ENCODE measurements at regions not wholly inside any gene's neighbourhood (a gene's known extent, or its start where the extent isn't known, plus 50 kb on each side); places are given as distances from the start of the nearest gene placed in this dataset.
"Not testable (repeated sequence)": the region's sequence is repeated elsewhere in the genome, so short reads cannot be mapped to it uniquely, and the experiment has no call there.

DNA sequence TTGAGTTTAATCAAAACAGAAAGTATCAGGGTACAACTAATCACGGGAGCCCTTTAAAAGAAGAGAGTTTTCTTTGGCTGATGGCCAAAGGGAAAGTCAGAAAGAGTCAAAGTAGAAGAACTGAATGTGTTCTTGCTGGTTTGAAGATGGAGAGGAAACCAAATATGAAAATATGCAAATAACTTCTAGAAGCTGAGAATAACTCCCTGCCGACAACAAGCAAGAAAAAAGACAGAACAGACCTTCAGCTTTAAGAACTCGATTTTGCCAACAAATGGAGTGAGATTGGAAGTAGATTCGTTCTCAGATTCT lies 903.8 kb downstream of the STIM2 start:
- DNase-seq: no peak

DNA sequence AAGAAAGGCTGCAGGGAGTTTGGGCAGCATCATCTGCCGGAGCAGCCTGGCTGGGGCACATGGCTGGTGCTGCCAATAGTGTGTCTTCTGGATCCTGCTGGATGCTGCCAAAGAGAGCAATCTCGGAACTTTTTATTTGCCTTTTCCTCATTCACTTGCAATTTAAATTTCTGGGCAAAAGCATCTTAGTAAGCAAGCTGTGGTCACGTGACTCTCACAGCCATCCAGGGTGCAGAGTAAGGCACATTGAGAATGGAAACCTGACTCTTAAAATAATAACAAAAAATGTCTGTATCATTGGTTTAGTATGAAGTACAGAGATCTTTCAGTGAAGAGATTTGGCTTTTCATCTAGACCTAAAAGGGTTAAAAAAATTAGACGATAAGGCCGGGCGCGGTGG lies 910.3 kb downstream of the STIM2 start:
- DNase-seq: no peak

DNA sequence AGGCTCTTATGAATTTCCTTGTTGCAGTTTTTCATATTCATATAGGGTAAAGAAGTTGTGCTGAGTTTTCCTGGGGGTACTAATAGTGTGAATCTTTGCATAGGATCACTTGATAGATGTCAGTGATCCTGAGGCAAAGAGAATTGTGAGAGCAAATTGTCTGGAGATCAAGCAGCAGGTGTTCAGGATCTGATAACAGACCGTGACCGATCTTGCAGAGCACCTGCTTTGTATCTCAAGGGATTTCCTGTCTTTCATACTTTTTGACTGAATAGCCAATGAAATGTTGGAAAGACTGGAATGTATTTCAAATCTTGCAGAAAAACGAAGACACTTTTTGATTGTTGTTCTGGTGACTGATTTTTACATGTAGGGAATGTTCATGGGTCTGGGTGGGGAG lies 914.5 kb downstream of the STIM2 start:
- no peak for DNase-seq

DNA sequence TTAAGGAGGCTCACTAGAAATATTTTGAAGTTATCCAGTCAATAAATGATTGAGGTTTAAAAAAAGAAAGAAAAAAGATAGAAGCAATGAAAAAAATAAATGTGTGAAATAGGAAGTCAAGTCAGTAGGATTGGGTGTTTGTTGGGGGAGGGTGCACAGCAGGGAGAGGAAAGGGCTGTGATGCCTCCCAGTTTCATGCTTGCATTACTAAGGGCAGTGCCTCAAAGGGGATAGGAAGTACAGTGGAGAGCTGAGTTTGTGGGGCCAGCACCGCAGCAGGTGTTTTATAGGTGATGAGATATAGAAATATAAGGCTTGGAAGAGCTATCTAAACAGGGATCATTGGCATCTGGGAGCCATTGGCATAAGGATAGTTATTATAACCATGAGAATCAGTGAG lies 919.2 kb downstream of the STIM2 start:
- no peak for DNase-seq

DNA sequence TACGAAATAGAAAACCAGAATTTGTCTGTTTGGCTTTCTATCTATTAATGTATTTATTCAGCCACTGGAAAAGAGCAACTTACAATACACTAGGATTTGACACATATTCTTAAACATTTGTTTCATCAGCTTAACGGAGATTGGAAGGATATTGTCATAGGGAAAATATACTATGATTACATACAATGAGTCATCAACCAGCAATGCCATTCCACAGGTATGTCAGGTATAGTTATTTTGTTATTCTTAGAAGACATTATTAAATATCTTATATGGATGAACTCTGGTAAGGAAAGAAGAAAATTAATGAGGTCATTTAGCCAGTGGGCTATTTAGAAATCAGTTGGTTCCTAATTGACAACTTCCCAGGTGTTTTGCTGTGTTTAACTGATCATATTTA lies 926.6 kb downstream of the STIM2 start:
- no peak for DNase-seq

DNA sequence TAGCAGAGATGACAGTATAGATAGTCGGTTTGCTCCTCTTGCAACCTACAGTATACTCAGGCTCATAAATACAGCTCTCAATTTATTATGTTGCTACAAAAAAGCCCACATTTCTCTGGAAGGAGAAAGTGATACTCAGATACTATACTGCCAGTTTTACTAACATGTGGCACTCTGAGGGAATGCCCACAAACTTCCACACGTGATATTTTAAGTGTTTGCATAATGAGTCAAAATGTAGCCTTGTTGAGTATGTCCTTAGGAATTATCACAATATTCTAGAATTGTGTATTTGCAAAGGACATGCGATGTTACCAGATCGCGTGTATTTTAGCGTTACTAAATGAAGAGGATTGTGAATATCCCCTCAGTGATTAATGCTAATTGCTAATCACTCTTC lies 929.1 kb downstream of the STIM2 start:
- DNase-seq: no peak

DNA sequence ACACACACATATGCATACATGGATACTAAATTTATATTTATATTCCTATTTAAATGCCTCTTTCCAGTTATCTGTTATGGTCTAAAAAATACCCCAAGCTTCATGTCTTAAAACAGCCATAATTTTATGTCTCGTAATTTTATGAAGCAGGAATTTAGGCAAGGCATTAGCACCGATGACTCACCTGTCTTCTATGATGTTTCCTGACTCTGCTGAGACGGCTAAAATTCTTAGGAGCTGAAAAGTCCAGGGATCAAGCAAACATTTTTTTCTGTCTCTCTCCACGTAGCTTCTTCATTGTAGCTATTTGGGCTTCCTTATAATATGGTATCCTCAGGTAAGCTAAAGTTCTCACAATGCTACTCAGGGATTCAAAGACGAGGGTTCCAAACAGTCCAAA lies 930.3 kb downstream of the STIM2 start:
- DNase-seq: no peak

DNA sequence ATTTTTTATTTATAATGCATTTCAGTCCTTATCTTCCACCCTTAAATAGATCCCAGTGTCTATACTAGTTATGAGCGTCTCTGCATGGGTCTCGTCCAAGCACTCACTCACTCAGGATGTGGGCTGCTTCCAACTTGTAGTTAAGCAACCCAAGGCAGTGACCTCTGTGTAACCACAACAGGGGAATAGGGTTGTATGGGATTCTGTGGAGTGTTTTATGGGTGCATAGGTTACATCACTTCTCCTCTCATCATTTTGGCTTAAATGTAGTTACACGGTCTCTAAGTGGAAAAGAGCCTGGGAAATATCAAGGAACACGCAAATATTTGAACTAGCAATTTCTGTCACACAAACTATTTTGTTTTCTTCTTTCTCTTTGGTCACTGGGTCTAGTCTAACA lies 931.0 kb downstream of the STIM2 start:
- no peak for DNase-seq

DNA sequence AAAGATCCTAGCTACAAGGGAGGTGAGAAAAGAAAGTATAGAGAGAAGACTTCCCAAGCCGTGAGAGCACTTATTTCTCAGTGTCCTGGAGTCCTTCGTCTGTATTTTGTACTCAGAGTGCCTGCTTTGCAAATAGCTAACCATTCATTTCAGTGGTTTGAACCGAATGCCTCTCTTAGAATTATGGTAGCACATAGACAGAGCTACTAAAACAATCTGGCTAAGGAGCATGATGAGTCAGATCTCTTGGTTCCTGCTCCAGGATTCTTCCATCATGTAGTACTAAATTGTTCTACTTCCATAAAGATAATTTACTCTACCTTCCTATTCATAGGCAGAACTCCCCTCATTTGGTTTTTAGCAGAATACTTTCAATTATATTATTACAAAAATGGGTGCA lies 946.6 kb downstream of the STIM2 start:
- no peak for DNase-seq

DNA sequence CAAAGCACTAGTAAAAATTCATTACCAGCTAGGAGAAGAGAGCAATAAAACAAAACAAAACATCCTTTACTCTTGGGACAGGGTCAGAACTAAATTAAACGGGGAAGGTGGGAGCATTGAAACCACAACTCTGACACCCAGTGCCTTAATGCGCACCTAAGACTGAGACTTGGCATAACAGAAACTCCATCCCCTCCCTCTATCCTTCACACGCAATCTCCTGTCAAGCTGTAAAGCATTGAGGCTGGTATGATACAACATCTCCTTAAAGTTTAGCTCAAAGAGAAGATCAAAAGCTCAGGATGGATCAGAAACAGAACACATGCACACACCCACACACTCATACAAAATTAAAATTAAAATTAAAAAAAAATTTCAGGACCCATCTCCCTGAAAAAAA lies 951.3 kb downstream of the STIM2 start:
- no peak for DNase-seq

DNA sequence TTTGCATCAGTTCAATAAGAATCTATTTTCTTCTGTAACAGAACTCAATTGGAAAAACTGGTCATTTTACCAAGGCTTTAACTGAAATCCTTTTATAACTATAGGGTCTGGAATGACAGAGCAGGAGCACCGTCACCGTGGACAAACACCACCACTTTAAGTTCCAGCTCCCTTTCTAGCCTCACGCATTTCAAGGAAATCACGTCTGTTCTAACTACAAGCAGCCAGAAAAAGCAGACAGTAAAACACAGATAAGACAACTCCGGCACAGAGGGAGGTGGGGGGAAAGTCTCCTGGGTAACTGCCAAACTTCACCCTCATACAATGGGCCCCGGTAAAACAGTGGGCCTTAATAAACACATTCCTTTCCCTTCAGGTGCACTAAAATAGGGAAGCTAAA lies 952.6 kb downstream of the STIM2 start:
- not testable (repeated sequence) for DNase-seq

DNA sequence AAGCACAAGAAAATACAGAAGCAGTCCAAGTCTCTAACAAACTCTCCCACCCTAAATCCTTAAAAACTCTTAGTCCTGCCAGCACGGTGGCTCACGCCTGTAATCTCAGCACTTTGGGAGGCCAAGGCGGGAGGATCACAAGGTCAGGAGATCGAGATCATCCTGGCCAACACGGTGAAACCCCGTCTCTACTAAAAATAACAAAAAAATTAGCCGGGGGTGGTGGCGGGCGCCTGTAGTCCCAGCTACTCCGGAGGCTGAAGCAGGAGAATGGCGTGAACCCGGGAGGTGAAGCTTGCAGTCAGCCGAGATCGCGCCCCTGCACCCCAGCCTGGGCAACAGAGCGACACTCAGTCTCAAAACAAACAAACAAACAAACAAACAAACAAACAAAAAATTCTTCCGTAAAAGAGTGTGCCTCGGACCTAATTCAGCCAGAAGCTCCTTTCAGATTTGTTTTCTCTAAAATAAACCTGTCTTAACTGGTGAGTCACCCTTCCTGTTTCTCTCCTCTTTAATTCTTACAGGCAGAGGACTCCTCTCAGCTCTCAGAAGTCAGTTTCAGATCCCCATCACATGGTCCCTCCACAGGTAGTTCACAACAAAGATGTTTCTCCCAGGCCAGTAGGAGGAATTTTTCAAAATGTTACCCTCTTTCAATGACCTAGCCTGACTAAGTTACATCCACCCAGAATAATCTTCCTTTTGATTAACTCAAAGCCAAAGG lies 953.2 kb downstream of the STIM2 start:
- not testable (repeated sequence) for DNase-seq

DNA sequence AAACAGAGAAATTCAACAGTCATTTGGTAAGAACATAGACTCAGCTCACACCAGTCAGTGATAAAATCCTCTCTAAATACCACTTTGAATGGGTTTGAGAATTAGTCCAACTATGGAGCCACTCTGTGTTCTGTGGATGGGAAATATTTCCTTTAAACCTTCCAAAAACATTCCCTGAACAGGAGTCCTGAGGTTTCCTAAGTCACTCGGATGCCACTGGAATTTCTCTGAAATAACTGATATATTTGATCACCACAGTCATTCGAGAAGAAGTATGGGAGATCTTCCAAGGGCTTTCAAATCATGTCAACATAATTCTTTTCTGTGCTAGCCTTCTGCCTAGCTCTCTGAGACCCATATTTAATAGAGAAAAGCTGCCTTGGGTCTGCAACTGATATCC lies 958.6 kb downstream of the STIM2 start:
- no peak for DNase-seq

DNA sequence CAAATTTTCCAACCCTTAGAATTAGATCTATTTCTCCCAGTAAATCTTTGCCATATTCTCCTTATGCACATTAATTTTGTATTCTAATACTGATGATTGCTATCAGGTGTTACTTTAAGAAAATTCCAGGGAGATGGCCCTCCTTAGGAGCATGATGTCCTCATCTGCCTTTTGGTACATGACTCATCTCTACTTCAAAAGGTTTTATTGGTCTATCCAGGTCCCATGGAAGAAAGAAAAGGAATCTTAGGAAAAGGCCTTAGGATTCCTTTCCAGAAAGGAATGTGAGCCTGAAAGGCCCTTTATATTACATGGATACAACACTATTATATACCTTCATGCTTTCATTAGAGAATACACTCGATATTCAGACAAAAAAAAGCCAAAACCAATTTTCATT lies 968.2 kb downstream of the STIM2 start:
- no peak for DNase-seq

DNA sequence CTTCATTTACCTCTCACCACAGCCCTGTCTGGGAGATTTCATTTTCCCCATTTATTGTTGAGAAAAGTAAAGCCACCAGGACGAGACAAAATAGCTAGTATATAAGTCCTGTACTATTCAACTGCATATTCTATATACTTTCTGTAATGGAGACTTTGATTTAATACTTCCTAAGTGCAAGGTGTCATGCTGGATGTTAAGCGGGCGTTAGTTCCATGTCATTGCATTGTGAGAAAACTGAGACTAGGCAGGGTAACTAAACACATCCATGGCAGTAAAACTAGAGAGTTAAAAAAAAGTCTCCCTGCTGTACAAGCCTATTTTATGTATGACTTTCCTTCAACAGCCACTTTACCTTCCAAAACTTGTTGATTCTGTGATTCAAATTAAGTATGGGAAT lies 969.6 kb downstream of the STIM2 start:
- no peak for DNase-seq

DNA sequence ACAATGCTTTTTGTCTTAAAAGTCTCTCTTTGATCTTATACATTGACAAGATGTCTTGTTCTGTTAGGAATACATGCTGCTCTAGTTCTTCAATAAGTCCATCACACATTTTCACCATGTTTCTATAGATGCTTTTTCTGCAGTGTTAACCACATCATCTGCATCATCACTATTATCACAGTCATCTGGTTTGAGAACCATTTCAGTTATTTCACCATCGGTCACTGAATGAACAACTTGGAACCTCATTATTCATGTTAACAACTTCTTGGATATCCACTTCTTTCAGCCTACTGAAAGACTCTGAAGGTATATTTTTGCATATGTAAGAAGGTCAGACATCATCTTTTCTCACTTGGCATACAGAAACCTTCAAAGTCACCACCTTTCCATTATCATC lies 975.2 kb downstream of the STIM2 start:
- DNase-seq: no peak

DNA sequence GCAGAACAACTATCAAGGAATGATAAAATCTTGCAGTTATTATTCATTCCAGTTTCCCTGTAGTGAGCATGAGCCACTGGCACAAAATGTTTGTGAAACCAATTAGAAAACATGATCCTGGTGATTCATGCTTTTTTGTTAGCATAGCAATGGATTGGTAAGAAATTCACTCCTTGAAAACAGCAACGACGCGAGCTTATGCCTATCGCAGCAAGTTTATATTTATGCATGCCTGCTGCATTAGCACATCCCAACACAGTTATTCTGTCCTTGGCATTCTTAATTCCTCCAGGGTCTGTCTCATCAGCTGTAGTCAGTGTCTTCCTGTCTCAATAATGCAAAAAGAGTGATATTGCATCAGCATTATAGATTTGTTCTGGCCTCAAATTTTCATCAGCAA lies 975.9 kb downstream of the STIM2 start:
- DNase-seq: no peak

DNA sequence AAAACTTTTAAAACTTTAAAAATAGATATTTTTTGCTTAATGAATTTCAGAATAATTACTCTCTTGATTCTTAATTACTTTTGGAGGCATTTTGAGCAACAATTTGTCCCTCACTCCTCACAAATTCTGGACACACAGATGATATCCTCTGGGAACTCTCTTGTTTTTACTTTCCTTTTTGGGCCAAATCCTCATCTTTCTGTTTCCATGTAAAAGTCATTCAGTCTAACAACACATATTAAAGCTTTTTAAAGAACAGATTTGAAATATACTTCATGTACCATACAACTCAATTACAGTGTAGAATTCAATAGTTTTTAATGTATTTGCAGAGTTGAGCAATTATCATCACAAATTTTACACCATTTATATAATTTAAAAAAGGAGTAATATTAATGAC lies 983.1 kb downstream of the STIM2 start:
- DNase-seq: no peak

DNA sequence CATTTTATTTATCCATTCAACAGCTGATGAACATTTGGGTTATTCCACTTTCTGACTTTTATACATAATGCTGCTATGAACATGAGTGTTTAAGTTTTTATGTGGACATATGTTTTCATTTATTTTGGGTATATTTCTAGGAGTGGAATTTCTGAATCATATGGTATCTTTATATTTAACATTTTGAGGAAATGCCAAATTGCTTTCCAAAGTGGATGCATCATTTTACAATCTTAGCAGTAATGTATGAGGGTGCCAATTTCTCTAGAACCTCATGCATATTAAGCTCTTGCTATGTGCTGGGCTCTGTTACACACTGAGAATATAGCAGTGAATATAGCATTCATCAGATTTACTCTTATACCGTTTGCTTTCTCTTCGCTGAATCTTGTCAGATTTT lies 983.7 kb downstream of the STIM2 start:
- DNase-seq: no peak

DNA sequence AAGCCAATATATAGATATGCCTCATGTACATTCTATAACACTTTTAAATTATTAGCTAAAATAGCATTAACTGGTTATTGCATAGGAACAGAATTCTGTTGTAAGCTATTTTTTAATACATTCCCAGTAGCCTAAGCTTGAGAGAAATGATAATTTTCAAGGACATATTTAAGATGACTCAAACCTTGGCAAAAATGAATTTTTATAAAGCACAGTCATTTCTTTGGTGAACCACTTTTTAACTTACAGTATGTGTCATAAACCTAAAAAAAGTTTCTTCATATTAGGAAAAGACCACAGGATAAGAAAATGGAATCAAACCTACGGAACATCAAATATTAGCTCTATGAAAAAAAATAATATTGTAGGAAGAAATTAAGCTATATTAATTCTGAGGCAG lies 986.3 kb downstream of the STIM2 start:
- DNase-seq: no peak

DNA sequence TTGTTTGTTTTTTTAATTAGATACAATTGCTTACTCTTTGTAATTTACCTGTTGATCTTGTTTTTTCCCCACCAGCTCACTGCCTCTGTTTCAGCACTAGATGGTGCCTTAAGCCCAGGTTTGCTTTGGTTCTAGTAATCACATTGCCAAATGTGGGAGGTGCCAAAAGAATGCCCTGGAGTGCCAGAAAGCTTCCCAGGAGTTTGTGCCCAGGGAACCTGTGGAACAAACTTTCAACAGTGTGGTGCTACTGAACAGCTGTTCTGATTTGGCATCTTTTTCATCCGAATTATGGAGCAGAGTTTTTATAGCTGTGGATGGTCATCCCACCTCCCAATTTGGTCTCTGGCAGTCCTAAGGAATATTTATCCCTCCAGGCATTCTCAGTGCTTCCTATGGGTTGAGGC lies 1000.7 kb downstream of the STIM2 start:
- DNase-seq: no peak

DNA sequence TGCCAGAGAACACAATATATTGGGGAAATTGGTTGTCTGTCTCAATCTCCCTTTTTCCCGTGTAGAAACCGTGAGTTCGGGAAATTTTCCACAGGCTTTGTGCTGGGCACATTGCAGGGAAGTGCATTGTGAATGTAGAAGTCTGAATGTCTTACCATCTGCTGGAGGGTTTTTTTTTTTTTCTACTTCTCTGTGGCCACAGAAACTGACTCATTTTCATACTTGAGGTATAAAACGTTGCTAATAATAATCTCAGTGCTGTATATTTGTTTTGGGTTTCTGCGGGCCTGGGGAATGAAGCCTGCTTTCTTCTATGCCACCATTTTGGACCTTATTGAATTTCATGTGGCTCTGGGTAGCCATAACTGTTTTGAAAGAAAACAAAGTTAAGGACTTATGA lies 1001.2 kb downstream of the STIM2 start:
- no peak for DNase-seq

DNA sequence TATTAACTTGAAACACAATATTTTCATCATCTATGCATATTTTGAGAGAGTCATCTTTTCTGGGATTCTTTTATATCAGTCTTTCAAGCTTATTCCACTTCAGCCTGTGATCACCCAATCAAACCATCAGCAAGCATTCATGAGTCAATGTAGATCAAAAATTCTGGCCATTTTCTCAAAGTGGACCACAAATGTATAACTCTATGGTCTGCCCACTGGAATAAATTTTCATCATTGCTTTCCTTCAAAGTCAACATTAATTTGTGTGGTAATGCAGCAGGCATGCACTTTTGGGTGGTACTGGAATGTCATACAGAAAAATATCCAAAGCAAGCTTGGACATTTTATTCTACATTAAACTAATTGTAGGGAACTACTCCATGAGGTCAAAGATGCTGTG lies 1013.0 kb downstream of the STIM2 start:
- DNase-seq: no peak

DNA sequence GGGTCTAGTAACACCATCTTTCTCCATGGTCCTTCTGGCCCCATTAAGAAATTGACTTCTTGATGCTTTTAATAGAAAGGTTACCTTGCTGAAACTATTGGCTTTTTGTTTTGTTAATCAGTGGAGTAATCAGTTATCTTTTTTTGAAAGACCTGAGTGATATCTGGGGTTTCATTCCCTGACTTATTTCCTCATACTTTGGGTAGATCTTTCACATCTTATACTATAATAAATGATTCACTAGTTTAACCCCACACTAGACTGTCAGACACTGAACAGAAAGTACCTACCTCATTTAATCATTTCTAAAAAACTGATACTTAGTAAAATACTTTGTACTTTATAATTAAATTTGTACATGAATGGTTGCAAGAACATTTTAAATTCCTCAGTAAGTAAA lies 1021.1 kb downstream of the STIM2 start:
- no peak for DNase-seq

DNA sequence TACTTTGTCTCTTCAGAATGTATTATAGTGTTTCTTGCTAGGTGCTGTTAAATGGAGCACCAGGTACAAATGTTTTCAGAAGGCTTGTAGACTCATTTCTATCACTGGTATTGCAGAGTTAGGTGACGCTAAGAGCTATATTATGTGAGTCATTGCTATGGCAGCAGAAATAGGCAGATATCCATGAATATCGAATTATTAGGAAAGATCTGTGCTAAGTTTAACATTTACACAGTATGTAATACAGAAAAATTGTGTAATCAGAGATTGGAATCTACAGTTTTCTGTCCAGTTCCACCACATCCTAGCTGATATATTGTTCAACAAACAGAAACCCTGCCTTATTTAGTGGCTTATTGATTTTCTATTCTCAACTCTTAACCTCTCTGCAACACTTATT lies 1025.5 kb downstream of the STIM2 start:
- no peak for DNase-seq

DNA sequence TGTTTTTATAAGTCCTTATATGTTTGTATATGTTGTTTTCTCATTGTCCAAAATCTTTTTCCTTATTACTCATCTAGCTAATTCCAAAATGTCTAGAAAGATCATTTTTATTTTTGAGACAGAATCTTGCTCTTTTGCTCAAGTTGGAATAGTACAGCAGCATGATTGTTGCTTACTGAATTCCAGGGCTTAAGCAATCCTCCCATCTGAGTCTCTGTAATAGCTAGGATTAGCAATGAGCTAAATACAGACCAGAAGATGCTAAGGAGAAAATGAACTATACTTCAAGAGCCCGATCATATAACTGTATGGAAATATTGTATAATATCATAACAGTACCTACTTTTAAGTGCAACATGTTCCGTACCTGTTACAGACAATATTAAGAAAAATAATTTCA lies 1027.0 kb downstream of the STIM2 start:
- DNase-seq: no peak

Data from CD4-positive, alpha-beta T cell treated with Interleukin-17A for 4 hours (primary cell).